Right hindlimb (tissue), 1 donor: ENCODE measurements at regions not wholly inside any gene's neighbourhood (a gene's known extent, or its start where the extent isn't known, plus 50 kb on each side); places are given as distances from the start of the nearest gene placed in this dataset.
A peak's percentile ranks its signal among the peaks of the same experiment; 100 is the strongest.

Experiments
- DNase-seq: peaks from one replicate; pipeline ENCODE4 v3.0.0-alpha.2; 2018

- DNase-seq, result no peak
Measured at GRCh38 chr6:104413767-104414166, 446.0 kb downstream of the HACE1 start.

GRCh38 chr6:104411302-104411701, 448.4 kb downstream of the HACE1 start:
- no peak for DNase-seq

GRCh38 chr6:104409913-104410312, 449.8 kb downstream of the HACE1 start:
- DNase-seq, result no peak

GRCh38 chr6:104407957-104408356, 451.8 kb downstream of the HACE1 start:
- DNase-seq, result no peak

DNA sequence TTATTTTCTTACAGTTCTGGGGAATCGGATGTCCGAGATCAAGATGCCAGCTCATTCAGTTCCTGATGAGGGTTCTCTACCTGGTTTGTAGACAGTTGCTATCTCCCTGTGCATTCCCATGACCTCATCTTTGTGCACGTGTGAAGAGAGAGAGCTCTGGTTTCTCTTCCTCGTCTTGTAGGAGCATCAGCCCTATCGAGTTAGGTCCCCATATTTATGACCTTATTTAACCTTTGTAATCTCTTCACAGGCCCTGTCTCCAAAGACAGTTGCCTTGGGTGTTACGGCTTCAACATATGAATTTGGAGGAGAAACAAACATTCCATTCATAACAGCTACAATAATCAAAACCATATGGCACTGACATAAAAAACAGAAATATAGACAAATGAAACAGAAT, 455.3 kb downstream of the HACE1 start:
- DNase-seq, result no peak

DNA sequence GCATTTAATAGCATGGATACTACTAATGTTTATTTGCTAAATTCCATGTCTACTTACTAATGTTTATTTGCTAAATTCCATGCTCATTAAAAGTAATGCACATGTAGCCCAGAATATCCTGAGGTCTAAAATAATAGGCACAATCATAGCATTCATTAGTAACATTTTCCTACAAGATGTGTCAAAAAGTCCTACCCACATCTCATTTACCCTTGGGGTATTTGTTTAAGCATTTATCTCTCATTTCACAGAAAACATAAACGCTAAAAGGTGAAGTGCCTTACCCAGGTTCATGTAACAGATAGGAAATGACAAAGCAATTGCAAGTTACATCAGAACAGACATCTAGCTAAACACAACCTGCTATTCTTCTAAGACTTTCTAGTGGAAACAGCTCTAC, 457.1 kb downstream of the HACE1 start:
- no peak for DNase-seq

DNA sequence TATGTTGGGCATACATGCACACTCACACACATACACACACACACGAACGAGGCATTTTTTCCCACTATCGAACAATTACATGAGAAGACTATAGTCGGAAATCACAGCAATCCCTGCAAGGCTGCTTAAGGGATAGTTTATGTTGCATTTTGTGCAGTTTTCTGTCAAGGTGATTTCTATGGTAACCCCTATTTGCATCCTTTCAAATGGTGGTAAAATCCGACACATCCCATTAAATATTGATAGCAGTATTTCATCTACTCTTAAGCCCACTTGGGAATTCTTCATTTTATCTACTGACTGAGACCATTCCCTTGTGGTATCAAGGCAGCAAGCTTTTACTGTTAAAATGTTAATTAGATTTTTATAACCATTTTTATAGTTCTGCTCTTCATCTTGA, 457.8 kb downstream of the HACE1 start:
- no peak for DNase-seq

GRCh38 chr6:104400844-104401243, 458.9 kb downstream of the HACE1 start:
- no peak for DNase-seq

DNA sequence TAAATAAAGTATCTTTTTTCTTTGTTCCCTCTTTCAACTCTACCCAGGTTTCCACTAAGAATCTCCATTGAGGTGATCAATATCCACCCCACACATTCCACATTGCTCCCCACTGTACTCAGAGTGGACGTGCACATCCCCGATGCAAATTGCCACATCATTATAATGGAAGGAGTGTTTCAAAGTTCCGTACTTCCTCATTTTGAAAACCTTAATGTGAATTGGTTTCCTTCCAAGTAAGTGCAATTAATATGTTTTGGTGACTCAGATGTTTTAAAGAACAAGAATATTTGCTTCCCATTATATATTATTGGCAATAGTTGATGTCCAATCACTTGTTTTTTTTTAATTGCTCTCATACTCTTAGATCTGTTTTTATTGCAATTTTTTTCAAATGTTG, 463.6 kb downstream of the HACE1 start:
- no peak for DNase-seq

- no peak for DNase-seq
Measured at GRCh38 chr6:104381907-104382306, 477.8 kb downstream of the HACE1 start.

DNA sequence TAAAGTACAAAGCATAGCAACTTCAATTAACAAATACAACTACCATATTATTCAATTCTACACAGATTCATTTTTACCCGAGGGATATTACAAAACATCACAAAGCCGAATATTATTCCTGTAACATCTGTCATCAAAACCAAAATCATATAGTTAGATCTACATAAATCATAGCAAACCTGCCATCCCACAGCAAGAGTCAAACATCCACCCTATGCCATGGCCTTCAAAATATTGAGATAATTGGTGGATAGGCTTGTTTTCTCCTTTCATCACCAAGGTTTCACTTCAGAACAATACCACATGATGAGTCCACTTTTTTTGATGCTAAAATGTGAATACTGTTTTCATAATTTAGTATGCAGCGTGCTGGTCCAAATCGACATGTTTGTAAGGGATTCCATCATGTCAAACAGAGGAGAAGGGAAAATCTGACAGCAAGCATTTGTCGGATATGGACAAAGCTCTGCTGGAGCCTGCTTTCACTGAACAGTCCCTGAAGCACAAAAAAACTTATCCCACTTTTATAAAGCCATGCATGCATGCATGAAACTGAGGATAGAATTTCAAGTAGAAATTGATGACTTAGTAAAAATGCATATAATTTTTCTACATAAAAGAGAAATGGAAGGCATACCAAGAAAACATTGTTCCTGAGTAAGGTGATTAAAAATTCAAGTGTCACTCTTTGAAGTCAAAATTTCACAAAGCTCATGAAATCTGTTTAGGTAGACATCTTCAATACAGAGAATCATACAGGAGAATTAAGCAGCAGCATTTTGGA, 494.1 kb downstream of the HACE1 start:
- DNase-seq, result no peak

GRCh38 chr6:104357928-104358327, 501.8 kb downstream of the HACE1 start:
- DNase-seq, result no peak

DNA sequence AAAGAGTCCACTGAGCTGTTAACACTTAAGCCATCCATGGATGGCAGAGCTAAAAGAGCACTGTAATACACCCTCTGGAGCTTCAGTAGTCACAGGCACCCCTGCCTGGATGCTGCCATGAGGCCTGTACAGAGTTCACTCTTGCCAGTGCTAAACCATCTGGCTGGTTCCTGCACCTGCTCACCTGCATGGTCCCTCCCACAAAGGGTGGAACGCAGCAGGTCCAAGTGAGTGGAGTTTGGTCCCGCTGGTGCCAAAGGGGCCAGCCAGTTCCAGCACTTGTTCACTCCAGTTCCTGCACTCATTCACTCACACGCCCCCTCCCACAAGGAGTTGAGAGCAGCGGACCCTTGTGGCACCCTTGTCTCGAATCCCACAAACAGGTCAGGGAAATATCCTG, 503.5 kb downstream of the HACE1 start:
- no peak for DNase-seq

GRCh38 chr6:104349191-104349590, 510.5 kb downstream of the HACE1 start:
- DNase-seq, result no peak

DNA sequence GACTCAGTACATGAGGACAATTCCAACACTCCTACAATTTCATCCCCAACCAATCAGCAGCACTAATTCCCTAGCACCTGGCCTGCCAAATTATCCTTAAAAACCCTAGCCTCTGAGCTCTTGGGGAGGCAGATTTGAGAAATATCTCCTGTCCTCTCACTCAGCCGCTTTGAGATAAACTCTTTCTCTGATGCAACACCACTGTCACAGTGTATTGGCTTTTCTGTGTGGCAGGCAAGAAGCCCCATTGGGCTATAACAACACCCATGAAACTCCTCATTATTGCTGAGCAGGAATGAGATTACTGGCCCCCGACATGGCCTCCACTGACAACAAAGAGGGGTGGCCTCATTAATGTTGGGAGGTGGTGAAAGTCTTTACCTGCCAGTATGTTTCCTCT, 515.5 kb downstream of the HACE1 start:
- DNase-seq, result no peak

- DNase-seq, result no peak
Measured at GRCh38 chr6:104332364-104332763, 527.4 kb downstream of the HACE1 start.

- DNase-seq, result no peak
Measured at GRCh38 chr6:104326173-104327001, 533.3 kb downstream of the HACE1 start.

- DNase-seq, result peak; percentile 21
Measured at GRCh38 chr6:104325341-104326172, 534.2 kb downstream of the HACE1 start.

DNA sequence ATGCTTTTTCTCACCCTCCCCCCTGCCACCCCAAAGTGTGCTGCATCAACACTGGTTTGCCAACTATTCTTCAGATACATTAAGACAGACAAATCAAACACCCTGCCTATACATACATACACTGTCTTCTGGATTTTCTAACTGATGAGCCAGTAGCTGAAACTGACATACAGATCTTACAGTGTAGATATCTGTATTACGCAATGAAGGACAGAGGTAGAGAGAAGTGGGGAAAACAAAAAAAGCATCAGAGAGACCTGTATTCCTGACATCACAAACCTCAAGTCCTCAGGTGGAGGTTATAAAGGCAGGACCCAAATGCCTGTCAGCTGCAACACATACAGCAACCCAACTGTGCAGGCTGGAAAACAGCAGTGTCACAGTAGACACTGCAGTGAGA, 535.4 kb downstream of the HACE1 start:
- no peak for DNase-seq

DNA sequence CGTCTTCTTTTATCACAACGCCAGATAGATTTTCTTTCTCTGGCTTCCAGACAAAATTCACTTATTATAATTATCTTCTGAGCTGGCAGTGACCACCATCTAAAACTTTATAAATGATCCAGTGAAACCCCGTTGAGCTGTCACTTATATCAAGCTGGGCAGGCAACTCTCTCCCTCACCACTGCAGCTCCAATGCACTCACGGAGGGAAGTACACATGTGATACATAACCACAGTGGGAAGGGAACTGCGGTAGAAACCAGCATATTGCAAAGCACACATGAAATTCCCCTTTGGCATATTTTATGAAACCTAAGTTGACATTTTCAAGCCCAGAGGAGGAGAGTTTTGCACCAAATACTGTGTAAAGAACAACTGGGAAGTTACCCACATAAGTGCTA, 536.9 kb downstream of the HACE1 start:
- DNase-seq, result no peak

DNA sequence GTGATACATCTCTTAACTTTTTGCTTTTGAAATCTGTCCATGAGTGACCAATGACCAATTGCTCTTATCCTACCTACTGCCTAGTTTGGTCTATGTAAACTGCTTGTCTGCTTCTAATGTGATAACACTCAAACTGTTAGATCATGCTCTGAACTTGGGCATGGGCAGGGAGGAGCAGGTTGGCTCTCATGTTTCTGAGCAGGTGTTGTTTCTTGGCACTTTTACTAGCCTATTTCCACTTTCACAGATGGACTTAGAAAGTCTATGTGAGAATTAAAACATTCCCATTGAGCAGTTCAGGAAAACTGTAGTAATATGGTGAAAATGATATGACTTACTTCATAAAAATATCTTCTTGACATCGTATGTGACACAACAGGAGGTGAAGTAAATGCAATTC, 538.4 kb downstream of the HACE1 start:
- no peak for DNase-seq

- DNase-seq, result no peak
Measured at GRCh38 chr6:104320896-104321295, 538.8 kb downstream of the HACE1 start.

- DNase-seq, result no peak
Measured at GRCh38 chr6:104312851-104313250, 546.9 kb downstream of the HACE1 start.
